WTC11 (cell line): ENCODE measurements at regions not wholly inside any gene's neighbourhood (a gene's known extent, or its start where the extent isn't known, plus 50 kb on each side); places are given as distances from the start of the nearest gene placed in this dataset.
"Not testable (repeated sequence)": the region's sequence is repeated elsewhere in the genome, so short reads cannot be mapped to it uniquely, and the experiment has no call there.

ENCODE experiments used
- ATAC-seq: fragments of 200-7000 bp; cut with Tn5 transposase; 2 replicates; pipeline ENCODE4 v1.10.0; 2021; ENCODE audit warnings: mild to moderate bottlenecking, moderate library complexity
- CTCF ChIA-PET: fragments of 300-600 bp; sonication (Branson Sonifier 250); formaldehyde crosslinking; loops from one replicate; lab custom pipeline; 2021; ENCODE audit warnings: antibody characterized with exemption; lab: Charles Lee
- POLR2A ChIA-PET: fragments of 350-600 bp; sonication (Branson Sonifier 250); formaldehyde crosslinking; loops from one replicate; lab custom pipeline; 2021; ENCODE audit warnings: antibody characterized with exemption; lab: Charles Lee
- DNase-seq: peaks from one replicate; pipeline ENCODE4 v3.0.0; 2021; ENCODE audit warnings: low spot score
- H3K27ac Mint-ChIP-seq: 2 replicates; pipeline ENCODE4 v1.8.0; 2021; ENCODE audit warnings: mixed read lengths
- H3K27me3 Mint-ChIP-seq: 2 replicates; pipeline ENCODE4 v1.8.0; 2021; ENCODE audit warnings: low read depth, mild to moderate bottlenecking, moderate library complexity, mixed read lengths
- H3K36me3 Mint-ChIP-seq: 2 replicates; pipeline ENCODE4 v1.8.0; 2021; ENCODE audit warnings: mixed read lengths
- H3K4me1 Mint-ChIP-seq: 2 replicates; pipeline ENCODE4 v1.8.0; 2022; ENCODE audit warnings: mixed read lengths
- H3K4me3 Mint-ChIP-seq: 2 replicates; pipeline ENCODE4 v1.8.0; 2021; ENCODE audit warnings: mild to moderate bottlenecking, moderate library complexity, mixed read lengths
- H3K9me3 Mint-ChIP-seq: 2 replicates; pipeline ENCODE4 v1.8.0; 2021; ENCODE audit warnings: mixed read lengths
- EMX1 ChIP-seq: fragments of 250-450 bp; sonication (Bioruptor Pico); IDR thresholded peaks from 2 replicates; pipeline ENCODE4 v1.8.0; 2021; ENCODE audit warnings: mild to moderate bottlenecking
- FOXP1 ChIP-seq: sonication (generic); formaldehyde crosslinking; IDR thresholded peaks from 2 replicates; pipeline ENCODE4 v1.8.0; 2022; ENCODE audit warnings: missing genetic modification reagents, mild to moderate bottlenecking, moderate library complexity, borderline replicate concordance
- GRHL2 ChIP-seq: fragments of 250-450 bp; sonication (Bioruptor Pico); IDR thresholded peaks from 2 replicates; pipeline ENCODE4 v1.8.0; 2022; ENCODE audit warnings: mild to moderate bottlenecking, moderate library complexity; ENCODE audit not compliant: insufficient replicate concordance, severe bottlenecking
- NFE2L1 ChIP-seq: sonication (generic); formaldehyde crosslinking; IDR thresholded peaks from 2 replicates; pipeline ENCODE4 v1.8.1; 2023; ENCODE audit warnings: missing genetic modification reagents
- NR3C1 ChIP-seq: sonication (generic); formaldehyde crosslinking; conservative IDR thresholded peaks from 2 replicates; pipeline ENCODE4 v1.8.1; 2023; ENCODE audit warnings: low read depth, mild to moderate bottlenecking, missing genetic modification reagents
- OVOL2 ChIP-seq: fragments of 250-450 bp; sonication (Bioruptor Pico); IDR thresholded peaks from 2 replicates; pipeline ENCODE4 v1.9.0; 2021; ENCODE audit warnings: mild to moderate bottlenecking, borderline replicate concordance
- RORB ChIP-seq: fragments of 250-450 bp; sonication (Bioruptor Pico); IDR thresholded peaks from 2 replicates; pipeline ENCODE4 v1.9.0; 2021; ENCODE audit warnings: mild to moderate bottlenecking
- SP1 ChIP-seq: sonication (generic); formaldehyde crosslinking; conservative IDR thresholded peaks from 2 replicates; pipeline ENCODE4 v1.8.1; 2022; ENCODE audit warnings: missing genetic modification reagents
- TCF7 ChIP-seq: sonication (generic); formaldehyde crosslinking; IDR thresholded peaks from 2 replicates; pipeline ENCODE4 v1.8.0; 2022; ENCODE audit warnings: mild to moderate bottlenecking, low read depth, missing genetic modification reagents, moderate library complexity
- ZNF138 ChIP-seq: sonication (generic); formaldehyde crosslinking; conservative IDR thresholded peaks from 2 replicates; pipeline ENCODE4 v1.8.1; 2022; ENCODE audit warnings: mild to moderate bottlenecking, moderate library complexity, missing genetic modification reagents
- TF ChIP-seq, protein P1 (sequence below): sonication (generic); formaldehyde crosslinking; conservative IDR thresholded peaks from 2 replicates; pipeline ENCODE4 v1.8.1; 2023; ENCODE audit warnings: mild to moderate bottlenecking, low read depth, missing genetic modification reagents, moderate library complexity
- TF ChIP-seq, protein P2 (sequence below): sonication (generic); formaldehyde crosslinking; IDR thresholded peaks from 2 replicates; pipeline ENCODE4 v1.8.0; 2022; ENCODE audit warnings: mild to moderate bottlenecking, missing genetic modification reagents
- TF ChIP-seq, protein P3 (sequence below): fragments of 250-450 bp; sonication (Bioruptor Pico); IDR thresholded peaks from 2 replicates; pipeline ENCODE4 v1.8.0; 2021; ENCODE audit warnings: mild to moderate bottlenecking
- TF ChIP-seq, protein P4 (sequence below): sonication (generic); formaldehyde crosslinking; IDR thresholded peaks from 2 replicates; pipeline ENCODE4 v1.8.0; 2023; ENCODE audit warnings: missing genetic modification reagents
- TF ChIP-seq, protein P5 (sequence below): sonication (generic); formaldehyde crosslinking; IDR thresholded peaks from 2 replicates; pipeline ENCODE4 v1.8.1; 2023; ENCODE audit warnings: mild to moderate bottlenecking, missing genetic modification reagents, moderate library complexity
- TF ChIP-seq, protein P6 (sequence below): sonication (generic); formaldehyde crosslinking; IDR thresholded peaks from 2 replicates; pipeline ENCODE4 v1.8.0; 2023; ENCODE audit warnings: mild to moderate bottlenecking, missing genetic modification reagents
- TF ChIP-seq, protein P7 (sequence below): sonication (generic); formaldehyde crosslinking; IDR thresholded peaks from 2 replicates; pipeline ENCODE4 v1.8.0; 2023; ENCODE audit warnings: missing genetic modification reagents, mild to moderate bottlenecking, borderline replicate concordance

DNA sequence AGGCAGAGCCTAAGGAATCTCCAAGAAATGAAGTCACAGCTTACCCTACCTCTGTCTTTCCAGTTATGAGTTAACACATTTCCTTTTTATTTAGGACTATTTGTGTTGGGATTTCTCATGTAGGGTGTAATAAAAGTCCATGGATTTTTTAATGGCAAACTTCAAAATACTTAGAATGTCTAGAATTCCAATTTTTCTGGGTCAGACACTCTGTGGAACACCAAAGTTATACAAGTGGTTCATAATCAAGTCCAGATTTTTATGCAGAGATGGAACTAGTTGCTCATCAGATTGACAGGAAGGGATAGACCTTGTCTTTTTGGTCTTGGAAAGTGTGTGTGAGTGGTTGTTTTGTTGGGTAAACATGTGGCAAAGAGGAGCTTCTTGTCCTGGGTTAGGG lies 69.8 kb upstream of the ADRA1D start:
- Mint-ChIP-seq H3K27ac (no peak overlapping the region), H3K9me3 (peaks cover 44% of the 10 kb centered on the region), H3K27me3 (peaks cover 3% of the 10 kb centered on the region; the same call in 1 of the 2 replicates), H3K36me3 (no peaks in the 10 kb centered on the region), H3K4me1 (no peaks in the 10 kb centered on the region), H3K4me3 (no peak overlapping the region)
- ATAC-seq (no peak), DNase-seq (no peak)
- ChIA-PET POLR2A (no interaction called here), CTCF (no interaction called here)
- TF ChIP-seq, protein P1, sequence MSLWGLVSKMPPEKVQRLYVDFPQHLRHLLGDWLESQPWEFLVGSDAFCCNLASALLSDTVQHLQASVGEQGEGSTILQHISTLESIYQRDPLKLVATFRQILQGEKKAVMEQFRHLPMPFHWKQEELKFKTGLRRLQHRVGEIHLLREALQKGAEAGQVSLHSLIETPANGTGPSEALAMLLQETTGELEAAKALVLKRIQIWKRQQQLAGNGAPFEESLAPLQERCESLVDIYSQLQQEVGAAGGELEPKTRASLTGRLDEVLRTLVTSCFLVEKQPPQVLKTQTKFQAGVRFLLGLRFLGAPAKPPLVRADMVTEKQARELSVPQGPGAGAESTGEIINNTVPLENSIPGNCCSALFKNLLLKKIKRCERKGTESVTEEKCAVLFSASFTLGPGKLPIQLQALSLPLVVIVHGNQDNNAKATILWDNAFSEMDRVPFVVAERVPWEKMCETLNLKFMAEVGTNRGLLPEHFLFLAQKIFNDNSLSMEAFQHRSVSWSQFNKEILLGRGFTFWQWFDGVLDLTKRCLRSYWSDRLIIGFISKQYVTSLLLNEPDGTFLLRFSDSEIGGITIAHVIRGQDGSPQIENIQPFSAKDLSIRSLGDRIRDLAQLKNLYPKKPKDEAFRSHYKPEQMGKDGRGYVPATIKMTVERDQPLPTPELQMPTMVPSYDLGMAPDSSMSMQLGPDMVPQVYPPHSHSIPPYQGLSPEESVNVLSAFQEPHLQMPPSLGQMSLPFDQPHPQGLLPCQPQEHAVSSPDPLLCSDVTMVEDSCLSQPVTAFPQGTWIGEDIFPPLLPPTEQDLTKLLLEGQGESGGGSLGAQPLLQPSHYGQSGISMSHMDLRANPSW (CRISPR knock-in tag), result no peak
- TF ChIP-seq ZNF138 (CRISPR knock-in tag), result no peak
- no peak for TF ChIP-seq OVOL2 (CRISPR knock-in tag)
- no peak for TF ChIP-seq RORB (CRISPR knock-in tag)
- TF ChIP-seq, protein P2, sequence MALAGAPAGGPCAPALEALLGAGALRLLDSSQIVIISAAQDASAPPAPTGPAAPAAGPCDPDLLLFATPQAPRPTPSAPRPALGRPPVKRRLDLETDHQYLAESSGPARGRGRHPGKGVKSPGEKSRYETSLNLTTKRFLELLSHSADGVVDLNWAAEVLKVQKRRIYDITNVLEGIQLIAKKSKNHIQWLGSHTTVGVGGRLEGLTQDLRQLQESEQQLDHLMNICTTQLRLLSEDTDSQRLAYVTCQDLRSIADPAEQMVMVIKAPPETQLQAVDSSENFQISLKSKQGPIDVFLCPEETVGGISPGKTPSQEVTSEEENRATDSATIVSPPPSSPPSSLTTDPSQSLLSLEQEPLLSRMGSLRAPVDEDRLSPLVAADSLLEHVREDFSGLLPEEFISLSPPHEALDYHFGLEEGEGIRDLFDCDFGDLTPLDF (CRISPR knock-in tag), result no peak
- no peak for TF ChIP-seq NR3C1 (CRISPR knock-in tag)
- TF ChIP-seq, protein P3, sequence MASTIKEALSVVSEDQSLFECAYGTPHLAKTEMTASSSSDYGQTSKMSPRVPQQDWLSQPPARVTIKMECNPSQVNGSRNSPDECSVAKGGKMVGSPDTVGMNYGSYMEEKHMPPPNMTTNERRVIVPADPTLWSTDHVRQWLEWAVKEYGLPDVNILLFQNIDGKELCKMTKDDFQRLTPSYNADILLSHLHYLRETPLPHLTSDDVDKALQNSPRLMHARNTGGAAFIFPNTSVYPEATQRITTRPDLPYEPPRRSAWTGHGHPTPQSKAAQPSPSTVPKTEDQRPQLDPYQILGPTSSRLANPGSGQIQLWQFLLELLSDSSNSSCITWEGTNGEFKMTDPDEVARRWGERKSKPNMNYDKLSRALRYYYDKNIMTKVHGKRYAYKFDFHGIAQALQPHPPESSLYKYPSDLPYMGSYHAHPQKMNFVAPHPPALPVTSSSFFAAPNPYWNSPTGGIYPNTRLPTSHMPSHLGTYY (CRISPR knock-in tag), result no peak
- no peak for TF ChIP-seq TCF7 (CRISPR knock-in tag)
- no peak for TF ChIP-seq NFE2L1 (CRISPR knock-in tag)
- TF ChIP-seq FOXP1 (CRISPR knock-in tag), result no peak
- no peak for TF ChIP-seq EMX1 (CRISPR knock-in tag)
- no peak for TF ChIP-seq GRHL2

DNA sequence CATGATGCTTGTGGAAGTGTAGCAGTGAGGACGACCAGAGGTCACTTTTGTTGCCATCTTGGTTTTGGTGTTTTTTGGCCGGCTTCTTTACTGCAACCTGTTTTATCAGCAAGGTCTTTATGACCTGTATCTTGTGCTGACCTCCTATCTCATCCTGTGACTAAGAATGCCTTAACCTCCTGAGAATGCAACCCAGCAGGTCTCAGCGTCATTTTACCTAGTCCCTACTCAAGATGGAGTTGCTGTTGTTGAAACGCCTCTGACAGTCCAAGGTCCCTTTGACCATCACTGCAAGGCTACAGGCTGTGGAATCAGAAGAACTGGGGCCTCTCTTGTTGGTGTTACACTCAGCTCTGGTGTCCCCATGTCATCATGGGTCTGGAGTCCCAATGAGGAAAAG lies 61.5 kb upstream of the ADRA1D start:
- H3K4me3 Mint-ChIP-seq, CTCF ChIA-PET, DNase-seq, H3K4me1 Mint-ChIP-seq, H3K27ac Mint-ChIP-seq, H3K27me3 Mint-ChIP-seq, POLR2A ChIA-PET, H3K36me3 Mint-ChIP-seq, ATAC-seq: not testable (repeated sequence)
- peaks cover 56% of the 10 kb centered on the region for H3K9me3 Mint-ChIP-seq

DNA sequence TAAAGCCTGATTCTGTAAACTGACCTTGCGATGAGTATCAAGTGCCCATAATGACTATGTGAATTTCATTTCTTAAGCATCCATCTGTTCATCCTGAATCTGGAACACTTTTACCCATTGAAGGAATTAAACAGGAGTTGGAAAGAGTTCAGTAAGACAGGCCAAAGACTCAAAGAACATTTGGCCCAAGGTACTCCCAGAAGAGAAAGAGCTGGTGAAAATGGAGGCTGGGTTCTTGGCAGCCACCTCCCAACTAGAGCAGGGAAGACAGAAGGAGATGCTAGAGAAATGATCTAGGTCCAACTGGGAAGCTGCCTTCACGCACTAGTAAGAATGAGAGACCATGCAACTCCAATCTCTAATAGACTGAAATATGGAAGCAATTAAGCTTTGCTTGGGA lies 57.1 kb upstream of the ADRA1D start:
- no peak for TF ChIP-seq SP1 (CRISPR knock-in tag)
- TF ChIP-seq, protein P4, sequence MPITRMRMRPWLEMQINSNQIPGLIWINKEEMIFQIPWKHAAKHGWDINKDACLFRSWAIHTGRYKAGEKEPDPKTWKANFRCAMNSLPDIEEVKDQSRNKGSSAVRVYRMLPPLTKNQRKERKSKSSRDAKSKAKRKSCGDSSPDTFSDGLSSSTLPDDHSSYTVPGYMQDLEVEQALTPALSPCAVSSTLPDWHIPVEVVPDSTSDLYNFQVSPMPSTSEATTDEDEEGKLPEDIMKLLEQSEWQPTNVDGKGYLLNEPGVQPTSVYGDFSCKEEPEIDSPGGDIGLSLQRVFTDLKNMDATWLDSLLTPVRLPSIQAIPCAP (CRISPR knock-in tag), result no peak
- TF ChIP-seq, protein P5, sequence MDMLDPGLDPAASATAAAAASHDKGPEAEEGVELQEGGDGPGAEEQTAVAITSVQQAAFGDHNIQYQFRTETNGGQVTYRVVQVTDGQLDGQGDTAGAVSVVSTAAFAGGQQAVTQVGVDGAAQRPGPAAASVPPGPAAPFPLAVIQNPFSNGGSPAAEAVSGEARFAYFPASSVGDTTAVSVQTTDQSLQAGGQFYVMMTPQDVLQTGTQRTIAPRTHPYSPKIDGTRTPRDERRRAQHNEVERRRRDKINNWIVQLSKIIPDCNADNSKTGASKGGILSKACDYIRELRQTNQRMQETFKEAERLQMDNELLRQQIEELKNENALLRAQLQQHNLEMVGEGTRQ (CRISPR knock-in tag), result no peak
- TF ChIP-seq, protein P6, sequence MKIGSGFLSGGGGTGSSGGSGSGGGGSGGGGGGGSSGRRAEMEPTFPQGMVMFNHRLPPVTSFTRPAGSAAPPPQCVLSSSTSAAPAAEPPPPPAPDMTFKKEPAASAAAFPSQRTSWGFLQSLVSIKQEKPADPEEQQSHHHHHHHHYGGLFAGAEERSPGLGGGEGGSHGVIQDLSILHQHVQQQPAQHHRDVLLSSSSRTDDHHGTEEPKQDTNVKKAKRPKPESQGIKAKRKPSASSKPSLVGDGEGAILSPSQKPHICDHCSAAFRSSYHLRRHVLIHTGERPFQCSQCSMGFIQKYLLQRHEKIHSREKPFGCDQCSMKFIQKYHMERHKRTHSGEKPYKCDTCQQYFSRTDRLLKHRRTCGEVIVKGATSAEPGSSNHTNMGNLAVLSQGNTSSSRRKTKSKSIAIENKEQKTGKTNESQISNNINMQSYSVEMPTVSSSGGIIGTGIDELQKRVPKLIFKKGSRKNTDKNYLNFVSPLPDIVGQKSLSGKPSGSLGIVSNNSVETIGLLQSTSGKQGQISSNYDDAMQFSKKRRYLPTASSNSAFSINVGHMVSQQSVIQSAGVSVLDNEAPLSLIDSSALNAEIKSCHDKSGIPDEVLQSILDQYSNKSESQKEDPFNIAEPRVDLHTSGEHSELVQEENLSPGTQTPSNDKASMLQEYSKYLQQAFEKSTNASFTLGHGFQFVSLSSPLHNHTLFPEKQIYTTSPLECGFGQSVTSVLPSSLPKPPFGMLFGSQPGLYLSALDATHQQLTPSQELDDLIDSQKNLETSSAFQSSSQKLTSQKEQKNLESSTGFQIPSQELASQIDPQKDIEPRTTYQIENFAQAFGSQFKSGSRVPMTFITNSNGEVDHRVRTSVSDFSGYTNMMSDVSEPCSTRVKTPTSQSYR, result no peak
- TF ChIP-seq, protein P7, sequence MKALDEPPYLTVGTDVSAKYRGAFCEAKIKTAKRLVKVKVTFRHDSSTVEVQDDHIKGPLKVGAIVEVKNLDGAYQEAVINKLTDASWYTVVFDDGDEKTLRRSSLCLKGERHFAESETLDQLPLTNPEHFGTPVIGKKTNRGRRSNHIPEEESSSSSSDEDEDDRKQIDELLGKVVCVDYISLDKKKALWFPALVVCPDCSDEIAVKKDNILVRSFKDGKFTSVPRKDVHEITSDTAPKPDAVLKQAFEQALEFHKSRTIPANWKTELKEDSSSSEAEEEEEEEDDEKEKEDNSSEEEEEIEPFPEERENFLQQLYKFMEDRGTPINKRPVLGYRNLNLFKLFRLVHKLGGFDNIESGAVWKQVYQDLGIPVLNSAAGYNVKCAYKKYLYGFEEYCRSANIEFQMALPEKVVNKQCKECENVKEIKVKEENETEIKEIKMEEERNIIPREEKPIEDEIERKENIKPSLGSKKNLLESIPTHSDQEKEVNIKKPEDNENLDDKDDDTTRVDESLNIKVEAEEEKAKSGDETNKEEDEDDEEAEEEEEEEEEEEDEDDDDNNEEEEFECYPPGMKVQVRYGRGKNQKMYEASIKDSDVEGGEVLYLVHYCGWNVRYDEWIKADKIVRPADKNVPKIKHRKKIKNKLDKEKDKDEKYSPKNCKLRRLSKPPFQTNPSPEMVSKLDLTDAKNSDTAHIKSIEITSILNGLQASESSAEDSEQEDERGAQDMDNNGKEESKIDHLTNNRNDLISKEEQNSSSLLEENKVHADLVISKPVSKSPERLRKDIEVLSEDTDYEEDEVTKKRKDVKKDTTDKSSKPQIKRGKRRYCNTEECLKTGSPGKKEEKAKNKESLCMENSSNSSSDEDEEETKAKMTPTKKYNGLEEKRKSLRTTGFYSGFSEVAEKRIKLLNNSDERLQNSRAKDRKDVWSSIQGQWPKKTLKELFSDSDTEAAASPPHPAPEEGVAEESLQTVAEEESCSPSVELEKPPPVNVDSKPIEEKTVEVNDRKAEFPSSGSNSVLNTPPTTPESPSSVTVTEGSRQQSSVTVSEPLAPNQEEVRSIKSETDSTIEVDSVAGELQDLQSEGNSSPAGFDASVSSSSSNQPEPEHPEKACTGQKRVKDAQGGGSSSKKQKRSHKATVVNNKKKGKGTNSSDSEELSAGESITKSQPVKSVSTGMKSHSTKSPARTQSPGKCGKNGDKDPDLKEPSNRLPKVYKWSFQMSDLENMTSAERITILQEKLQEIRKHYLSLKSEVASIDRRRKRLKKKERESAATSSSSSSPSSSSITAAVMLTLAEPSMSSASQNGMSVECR, result no peak
- Mint-ChIP-seq H3K36me3 (no peaks in the 10 kb centered on the region), H3K27me3 (peaks cover 2% of the 10 kb centered on the region; the same call in 1 of the 2 replicates), H3K4me1 (no peaks in the 10 kb centered on the region), H3K4me3 (no peak overlapping the region), H3K9me3 (peaks cover 25% of the 10 kb centered on the region), H3K27ac (no peak overlapping the region)
- DNase-seq (no peak), ATAC-seq (no peak)
- POLR2A ChIA-PET, result no interaction called here
- CTCF ChIA-PET, result no interaction called here
